GM12878 (cell line): ENCODE measurements at regions not wholly inside any gene's neighbourhood (a gene's known extent, or its start where the extent isn't known, plus 50 kb on each side); places are given as distances from the start of the nearest gene placed in this dataset.

Experiments used
- ASH2L ChIP-seq: fragments of 300-600, 200-600 bp; sonication (generic); IDR thresholded peaks from 2 replicates; pipeline ENCODE4 v1.6.1; 2017; ENCODE audit warnings: low read depth, mild to moderate bottlenecking, borderline replicate concordance
- ATF7 ChIP-seq: fragments of 450-650 bp; IDR thresholded peaks from 2 replicates; pipeline ENCODE4 v1.6.1; 2016; ENCODE audit warnings: low read depth, mild to moderate bottlenecking
- CBX3 ChIP-seq: fragments of 200-600 bp; sonication (generic); IDR thresholded peaks from 2 replicates; pipeline ENCODE4 v1.6.1; 2016; ENCODE audit warnings: low read depth, borderline replicate concordance
- CBX5 ChIP-seq: sonication (generic); IDR thresholded peaks from 2 replicates; pipeline ENCODE4 v1.6.1; 2016; ENCODE audit warnings: low read depth, moderate library complexity, mild to moderate bottlenecking, inconsistent platforms
- DPF2 ChIP-seq: fragments of 450-650 bp; IDR thresholded peaks from 2 replicates; pipeline ENCODE4 v1.6.1; 2017; ENCODE audit warnings: mild to moderate bottlenecking
- FOS ChIP-seq: IDR thresholded peaks from 3 replicates; pipeline ENCODE4 v1.6.1; 2011; ENCODE audit warnings: borderline replicate concordance; ENCODE audit not compliant: insufficient read length; ENCODE audit errors: extremely low read depth
- GABPA ChIP-seq: IDR thresholded peaks from 2 replicates; pipeline ENCODE4 v1.6.1; 2014; ENCODE audit warnings: antibody characterized with exemption, low read depth, mild to moderate bottlenecking, inconsistent platforms
- IKZF1 ChIP-seq: fragments of 450-650 bp; conservative IDR thresholded peaks from 2 replicates; pipeline ENCODE4 v1.6.1; 2017; ENCODE audit warnings: antibody characterized with exemption, mild to moderate bottlenecking
- MTA2 ChIP-seq: fragments of 450-650 bp; IDR thresholded peaks from 2 replicates; pipeline ENCODE4 v1.6.1; 2016; ENCODE audit warnings: low read depth, mild to moderate bottlenecking, moderate library complexity
- MTA3 ChIP-seq: IDR thresholded peaks from 2 replicates; pipeline ENCODE4 v1.6.1; 2012; ENCODE audit warnings: low read length, inconsistent platforms, borderline replicate concordance
- NR2F1 ChIP-seq: fragments of 450-650 bp; conservative IDR thresholded peaks from 2 replicates; pipeline ENCODE4 v1.6.1; 2017; ENCODE audit warnings: mild to moderate bottlenecking
- PAX8 ChIP-seq: fragments of 450-650 bp; IDR thresholded peaks from 2 replicates; pipeline ENCODE4 v1.6.1; 2017; ENCODE audit warnings: mild to moderate bottlenecking, moderate library complexity
- POLR2A ChIP-seq: IDR thresholded peaks from 2 replicates; pipeline ENCODE4 v1.6.1; 2011; ENCODE audit warnings: low read depth, mild to moderate bottlenecking, low read length
- SIN3A ChIP-seq: IDR thresholded peaks from 2 replicates; pipeline ENCODE4 v1.6.1; 2012; ENCODE audit warnings: low read depth, low read length, improper control_type of control experiment
- SPI1 ChIP-seq: IDR thresholded peaks from 2 replicates; pipeline ENCODE4 v1.6.1; 2011; ENCODE audit warnings: low read depth, mild to moderate bottlenecking, low read length, moderate library complexity, borderline replicate concordance; ENCODE audit not compliant: insufficient read depth
- SRF ChIP-seq, 2 experiments: IDR thresholded peaks; 2 replicates each; pipeline ENCODE4 v1.6.1; 2011; ENCODE audit warnings: low read depth in 2 of 2, low read length in 2 of 2, mild to moderate bottlenecking in 1 of 2, moderate library complexity in 1 of 2
- STAT1 ChIP-seq: fragments of 450-650 bp; conservative IDR thresholded peaks from 2 replicates; pipeline ENCODE4 v1.6.1; 2014; ENCODE audit warnings: antibody characterized with exemption, mild to moderate bottlenecking
- TAF1 ChIP-seq: IDR thresholded peaks from 2 replicates; pipeline ENCODE4 v1.6.1; 2011; ENCODE audit warnings: mild to moderate bottlenecking, low read depth, low read length, borderline replicate concordance
- ZBED1 ChIP-seq: IDR thresholded peaks from 2 replicates; pipeline ENCODE4 v1.6.1; 2016; ENCODE audit warnings: borderline replicate concordance
- ZNF274 ChIP-seq: IDR thresholded peaks from one replicate; pipeline ENCODE4 v1.8.0; 2011; ENCODE audit not compliant: insufficient read length, insufficient read depth
- TF ChIP-seq, protein P1 (sequence below): fragments of 450-650 bp; IDR thresholded peaks from 2 replicates; pipeline ENCODE4 v1.6.1; 2018; ENCODE audit warnings: mild to moderate bottlenecking, low read depth, moderate library complexity; ENCODE audit not compliant: partially characterized antibody
- TF ChIP-seq, protein P2 (sequence below): fragments of 450-650 bp; IDR thresholded peaks from 2 replicates; pipeline ENCODE4 v1.6.1; 2016; ENCODE audit warnings: mild to moderate bottlenecking
- TF ChIP-seq, protein P3 (sequence below): IDR thresholded peaks from 2 replicates; pipeline ENCODE4 v1.6.1; 2011; ENCODE audit warnings: mild to moderate bottlenecking, low read depth, low read length, moderate library complexity; ENCODE audit not compliant: insufficient replicate concordance
- TF ChIP-seq, protein P4 (sequence below): fragments of 150-350 bp; IDR thresholded peaks from 2 replicates; pipeline ENCODE4 v1.6.1; 2016; ENCODE audit warnings: low read depth, low read length

DNA sequence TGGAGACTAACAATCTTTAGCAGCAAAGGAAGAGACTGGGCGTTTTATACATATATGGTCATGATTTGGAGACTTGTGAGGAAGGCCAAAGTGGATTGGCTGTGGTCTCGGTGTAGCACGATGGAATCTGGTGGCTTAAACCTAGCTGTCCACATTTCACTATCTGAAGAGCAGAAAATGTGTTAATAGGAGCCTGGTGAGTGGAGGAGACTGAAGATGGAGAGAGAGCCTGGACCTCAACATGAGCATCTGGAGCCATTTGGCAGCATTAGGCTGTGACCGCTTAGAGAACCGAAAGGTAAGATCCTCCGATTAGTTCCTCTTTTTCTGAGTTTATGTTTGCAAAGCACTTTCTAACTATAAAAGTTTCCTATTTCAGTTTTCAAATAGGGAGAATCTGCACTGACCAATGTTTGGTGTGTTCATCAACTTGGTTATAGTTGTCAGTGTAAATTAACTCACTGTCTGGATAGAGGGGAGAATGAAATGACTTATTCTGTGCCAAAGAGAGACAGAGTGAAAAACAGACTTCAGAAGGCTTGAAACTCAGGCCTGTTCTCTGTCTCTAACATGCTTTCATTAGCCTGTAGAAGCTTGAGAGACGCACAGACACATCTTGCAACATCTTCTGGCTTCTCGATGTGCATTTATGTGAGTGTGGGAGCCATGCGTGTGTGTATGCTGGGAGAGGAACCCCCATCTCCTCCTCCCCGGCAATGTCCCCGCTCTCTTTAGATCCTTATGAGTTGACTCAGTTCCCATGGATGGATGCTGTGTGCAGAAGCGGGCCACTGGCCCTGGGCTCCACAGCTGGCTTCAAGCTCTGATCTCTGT is 244.7 kb upstream of the TBL1XR1 start (continued):
- peak in 1 of 2 experiments; percentile 34; a peak in 1 of 4 replicates for TF ChIP-seq SRF (IDR thresholded peaks at IDR 0.05; ENCODE audit: low read depth in 2 of 2, low read length in 2 of 2)
- TF ChIP-seq, protein P1, sequence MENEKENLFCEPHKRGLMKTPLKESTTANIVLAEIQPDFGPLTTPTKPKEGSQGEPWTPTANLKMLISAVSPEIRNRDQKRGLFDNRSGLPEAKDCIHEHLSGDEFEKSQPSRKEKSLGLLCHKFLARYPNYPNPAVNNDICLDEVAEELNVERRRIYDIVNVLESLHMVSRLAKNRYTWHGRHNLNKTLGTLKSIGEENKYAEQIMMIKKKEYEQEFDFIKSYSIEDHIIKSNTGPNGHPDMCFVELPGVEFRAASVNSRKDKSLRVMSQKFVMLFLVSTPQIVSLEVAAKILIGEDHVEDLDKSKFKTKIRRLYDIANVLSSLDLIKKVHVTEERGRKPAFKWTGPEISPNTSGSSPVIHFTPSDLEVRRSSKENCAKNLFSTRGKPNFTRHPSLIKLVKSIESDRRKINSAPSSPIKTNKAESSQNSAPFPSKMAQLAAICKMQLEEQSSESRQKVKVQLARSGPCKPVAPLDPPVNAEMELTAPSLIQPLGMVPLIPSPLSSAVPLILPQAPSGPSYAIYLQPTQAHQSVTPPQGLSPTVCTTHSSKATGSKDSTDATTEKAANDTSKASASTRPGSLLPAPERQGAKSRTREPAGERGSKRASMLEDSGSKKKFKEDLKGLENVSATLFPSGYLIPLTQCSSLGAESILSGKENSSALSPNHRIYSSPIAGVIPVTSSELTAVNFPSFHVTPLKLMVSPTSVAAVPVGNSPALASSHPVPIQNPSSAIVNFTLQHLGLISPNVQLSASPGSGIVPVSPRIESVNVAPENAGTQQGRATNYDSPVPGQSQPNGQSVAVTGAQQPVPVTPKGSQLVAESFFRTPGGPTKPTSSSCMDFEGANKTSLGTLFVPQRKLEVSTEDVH, result no peak
- TF ChIP-seq, protein P2, sequence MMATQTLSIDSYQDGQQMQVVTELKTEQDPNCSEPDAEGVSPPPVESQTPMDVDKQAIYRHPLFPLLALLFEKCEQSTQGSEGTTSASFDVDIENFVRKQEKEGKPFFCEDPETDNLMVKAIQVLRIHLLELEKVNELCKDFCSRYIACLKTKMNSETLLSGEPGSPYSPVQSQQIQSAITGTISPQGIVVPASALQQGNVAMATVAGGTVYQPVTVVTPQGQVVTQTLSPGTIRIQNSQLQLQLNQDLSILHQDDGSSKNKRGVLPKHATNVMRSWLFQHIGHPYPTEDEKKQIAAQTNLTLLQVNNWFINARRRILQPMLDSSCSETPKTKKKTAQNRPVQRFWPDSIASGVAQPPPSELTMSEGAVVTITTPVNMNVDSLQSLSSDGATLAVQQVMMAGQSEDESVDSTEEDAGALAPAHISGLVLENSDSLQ, result peak; percentile 44
- no peak for TF ChIP-seq POLR2A
- no peak for TF ChIP-seq PAX8
- 0 out of 2 replicates have a peak, but pooled peaks have one; percentile 39 for TF ChIP-seq IKZF1
- peak; percentile 49; the same call in 1 of the 2 replicates for TF ChIP-seq DPF2
- TF ChIP-seq, protein P3, sequence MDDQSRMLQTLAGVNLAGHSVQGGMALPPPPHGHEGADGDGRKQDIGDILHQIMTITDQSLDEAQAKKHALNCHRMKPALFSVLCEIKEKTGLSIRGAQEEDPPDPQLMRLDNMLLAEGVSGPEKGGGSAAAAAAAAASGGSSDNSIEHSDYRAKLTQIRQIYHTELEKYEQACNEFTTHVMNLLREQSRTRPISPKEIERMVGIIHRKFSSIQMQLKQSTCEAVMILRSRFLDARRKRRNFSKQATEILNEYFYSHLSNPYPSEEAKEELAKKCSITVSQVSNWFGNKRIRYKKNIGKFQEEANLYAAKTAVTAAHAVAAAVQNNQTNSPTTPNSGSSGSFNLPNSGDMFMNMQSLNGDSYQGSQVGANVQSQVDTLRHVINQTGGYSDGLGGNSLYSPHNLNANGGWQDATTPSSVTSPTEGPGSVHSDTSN, result no peak
- TF ChIP-seq MTA3, result no peak
- TF ChIP-seq GABPA, result no peak
- TF ChIP-seq TAF1, result no peak
- TF ChIP-seq ZNF274, result no peak
- no peak for TF ChIP-seq ASH2L
- no peak for TF ChIP-seq FOS
- TF ChIP-seq SPI1, result peak; percentile 55; the same call in 1 of the 2 replicates
- TF ChIP-seq ZBED1, result no peak
- TF ChIP-seq, protein P4, sequence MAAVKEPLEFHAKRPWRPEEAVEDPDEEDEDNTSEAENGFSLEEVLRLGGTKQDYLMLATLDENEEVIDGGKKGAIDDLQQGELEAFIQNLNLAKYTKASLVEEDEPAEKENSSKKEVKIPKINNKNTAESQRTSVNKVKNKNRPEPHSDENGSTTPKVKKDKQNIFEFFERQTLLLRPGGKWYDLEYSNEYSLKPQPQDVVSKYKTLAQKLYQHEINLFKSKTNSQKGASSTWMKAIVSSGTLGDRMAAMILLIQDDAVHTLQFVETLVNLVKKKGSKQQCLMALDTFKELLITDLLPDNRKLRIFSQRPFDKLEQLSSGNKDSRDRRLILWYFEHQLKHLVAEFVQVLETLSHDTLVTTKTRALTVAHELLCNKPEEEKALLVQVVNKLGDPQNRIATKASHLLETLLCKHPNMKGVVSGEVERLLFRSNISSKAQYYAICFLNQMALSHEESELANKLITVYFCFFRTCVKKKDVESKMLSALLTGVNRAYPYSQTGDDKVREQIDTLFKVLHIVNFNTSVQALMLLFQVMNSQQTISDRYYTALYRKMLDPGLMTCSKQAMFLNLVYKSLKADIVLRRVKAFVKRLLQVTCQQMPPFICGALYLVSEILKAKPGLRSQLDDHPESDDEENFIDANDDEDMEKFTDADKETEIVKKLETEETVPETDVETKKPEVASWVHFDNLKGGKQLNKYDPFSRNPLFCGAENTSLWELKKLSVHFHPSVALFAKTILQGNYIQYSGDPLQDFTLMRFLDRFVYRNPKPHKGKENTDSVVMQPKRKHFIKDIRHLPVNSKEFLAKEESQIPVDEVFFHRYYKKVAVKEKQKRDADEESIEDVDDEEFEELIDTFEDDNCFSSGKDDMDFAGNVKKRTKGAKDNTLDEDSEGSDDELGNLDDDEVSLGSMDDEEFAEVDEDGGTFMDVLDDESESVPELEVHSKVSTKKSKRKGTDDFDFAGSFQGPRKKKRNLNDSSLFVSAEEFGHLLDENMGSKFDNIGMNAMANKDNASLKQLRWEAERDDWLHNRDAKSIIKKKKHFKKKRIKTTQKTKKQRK, result no peak
- no peak for TF ChIP-seq NR2F1
- TF ChIP-seq ATF7, result no peak
- TF ChIP-seq CBX3, result no peak
- TF ChIP-seq MTA2, result peak; percentile 15; the same call in 1 of the 2 replicates
- peak; percentile 58; the same call in 1 of the 2 replicates for TF ChIP-seq CBX5
- TF ChIP-seq STAT1, result no peak
- no peak for TF ChIP-seq SIN3A
